ENCODE measurements at regions not wholly inside any gene's neighbourhood (a gene's known extent, or its start where the extent isn't known, plus 50 kb on each side); places are given as distances from the start of the nearest gene placed in this dataset.

- no peak for TF ChIP-seq CTCF (conservative IDR thresholded peaks at IDR 0.05)
- TF ChIP-seq ZFX (IDR thresholded peaks at IDR 0.05), result no peak
These were observed 296.4 kb upstream of the DLGAP1 start for GRCh38 chr18:4751523-4751922.

Measured in C4-2B (cell line).